Bronchial epithelial cell (primary cell): ENCODE measurements at regions not wholly inside any gene's neighbourhood (a gene's known extent, or its start where the extent isn't known, plus 50 kb on each side); places are given as distances from the start of the nearest gene placed in this dataset.

ENCODE experiments used
- DNase-seq: peaks from one replicate; pipeline ENCODE4 v3.0.0-alpha.2; 2010; ENCODE audit warnings: low read depth
- FAIRE-seq: peaks from 2 replicates; lab custom pipeline; 2011; peaks lifted over from hg19 to GRCh38; lab: Jason Lieb, UNC
- H3K27me3 ChIP-seq: 2 replicates; pipeline ENCODE4 v1.5.1; 2011; ENCODE audit warnings: low read length; ENCODE audit not compliant: control insufficient read depth, insufficient read depth
- H3K36me3 ChIP-seq: 2 replicates; pipeline ENCODE4 v1.5.1; 2011; ENCODE audit warnings: low read length; ENCODE audit not compliant: control insufficient read depth, insufficient read depth
- H3K4me3 ChIP-seq: 2 replicates; pipeline ENCODE4 v1.5.1; 2011; ENCODE audit warnings: mild to moderate bottlenecking, low read depth, low read length, control low read depth
- CTCF ChIP-seq: IDR thresholded peaks from 2 replicates; pipeline ENCODE4 v1.5.1; 2011; ENCODE audit warnings: mild to moderate bottlenecking, moderate library complexity, low read length, control low read depth, inconsistent platforms; ENCODE audit not compliant: insufficient read depth, severe bottlenecking

- no peak for TF ChIP-seq CTCF
- Histone ChIP-seq H3K36me3 (no peaks in the 10 kb centered on the region), H3K27me3 (no peaks in the 10 kb centered on the region), H3K4me3 (no peak overlapping the region)
- FAIRE-seq (no peak), DNase-seq (no peak)
Measured at GRCh38 chr18:26700728-26701127, 152.4 kb upstream of the KCTD1 start.

GRCh38 chr18:26700201-26700600, 151.8 kb upstream of the KCTD1 start:
- no peak for FAIRE-seq
- H3K4me3 ChIP-seq: no peak overlapping the region
- H3K36me3 ChIP-seq: no peaks in the 10 kb centered on the region
- TF ChIP-seq CTCF: no peak
- no peaks in the 10 kb centered on the region for H3K27me3 ChIP-seq
- no peak for DNase-seq

- Histone ChIP-seq H3K36me3 (no peaks in the 10 kb centered on the region), H3K4me3 (no peak overlapping the region), H3K27me3 (no peaks in the 10 kb centered on the region)
- DNase-seq: no peak
- no peak for TF ChIP-seq CTCF
- no peak for FAIRE-seq
Measured at GRCh38 chr18:26697186-26697884, 149.0 kb upstream of the KCTD1 start.

GRCh38 chr18:26696786-26697185, 148.4 kb upstream of the KCTD1 start:
- no peak for TF ChIP-seq CTCF
- no peaks in the 10 kb centered on the region for H3K36me3 ChIP-seq
- no peak overlapping the region for H3K4me3 ChIP-seq
- DNase-seq (no peak), FAIRE-seq (no peak)
- no peaks in the 10 kb centered on the region for H3K27me3 ChIP-seq

GRCh38 chr18:26696308-26696707, 148.0 kb upstream of the KCTD1 start:
- no peak for TF ChIP-seq CTCF
- no peaks in the 10 kb centered on the region for H3K36me3 ChIP-seq
- no peaks in the 10 kb centered on the region for H3K27me3 ChIP-seq
- no peak overlapping the region for H3K4me3 ChIP-seq
- DNase-seq: no peak
- FAIRE-seq: no peak

GRCh38 chr18:26689226-26689879, 141.0 kb upstream of the KCTD1 start:
- TF ChIP-seq CTCF: no peak
- no peaks in the 10 kb centered on the region for H3K27me3 ChIP-seq
- H3K4me3 ChIP-seq: no peak overlapping the region
- DNase-seq: no peak
- no peak for FAIRE-seq
- H3K36me3 ChIP-seq: no peaks in the 10 kb centered on the region
